A673 (cell line): ENCODE measurements at regions not wholly inside any gene's neighbourhood (a gene's known extent, or its start where the extent isn't known, plus 50 kb on each side); places are given as distances from the start of the nearest gene placed in this dataset.
"Not testable (repeated sequence)": the region's sequence is repeated elsewhere in the genome, so short reads cannot be mapped to it uniquely, and the experiment has no call there.

Source experiments
- BruUV-seq: library from RNA; stranded (reverse); fragments of 400-500 nt; replicated peaks from 2 replicates; lab custom pipeline; 2021; lab: Mats Ljungman, UMichigan
- CTCF ChIA-PET: fragments of 300-600 bp; sonication (Branson Sonifier 250); formaldehyde crosslinking; loops from one replicate; lab custom pipeline; 2022; ENCODE audit warnings: antibody characterized with exemption; lab: Charles Lee
- POLR2A ChIA-PET: fragments of 300-600 bp; sonication (Branson Sonifier 250); formaldehyde crosslinking; loops from one replicate; lab custom pipeline; 2022; ENCODE audit warnings: antibody characterized with exemption; ENCODE audit not compliant: low non-redundant PET; lab: Charles Lee
- DNase-seq: peaks from one replicate; pipeline ENCODE4 v3.0.0-alpha.2; 2015; ENCODE audit warnings: low spot score
- H3K27ac ChIP-seq: fragments of 200-600 bp; sonication (generic); 2 replicates; pipeline ENCODE4 v1.5.1; 2016; ENCODE audit warnings: mixed run types, low read depth, mild to moderate bottlenecking, mixed read lengths, antibody characterized with exemption, low read length; ENCODE audit not compliant: poor library complexity, severe bottlenecking
- H3K27me3 ChIP-seq: fragments of 200-600 bp; sonication (generic); replicated peaks from 2 replicates; pipeline ENCODE4 v1.6.1; 2017; ENCODE audit warnings: mixed run types, low read depth, mild to moderate bottlenecking, mixed read lengths, antibody characterized with exemption, low read length; ENCODE audit not compliant: insufficient read depth, poor library complexity
- H3K36me3 ChIP-seq: fragments of 200-600 bp; sonication (generic); 2 replicates; pipeline ENCODE4 v1.6.1; 2016; ENCODE audit warnings: mixed run types, mild to moderate bottlenecking, mixed read lengths, antibody characterized with exemption, low read length; ENCODE audit not compliant: insufficient read depth, poor library complexity, severe bottlenecking
- H3K4me1 ChIP-seq: fragments of 200-600 bp; sonication (generic); 2 replicates; pipeline ENCODE4 v1.6.1; 2017; ENCODE audit warnings: mixed run types, mild to moderate bottlenecking, mixed read lengths, antibody characterized with exemption, low read length; ENCODE audit not compliant: insufficient read depth, poor library complexity, severe bottlenecking
- H3K4me3 ChIP-seq: fragments of 200-600 bp; sonication (generic); 2 replicates; pipeline ENCODE4 v1.5.1; 2016; ENCODE audit warnings: low read depth, mixed run types, mild to moderate bottlenecking, mixed read lengths, low read length; ENCODE audit not compliant: poor library complexity, severe bottlenecking
- H3K9me3 ChIP-seq: fragments of 200-600 bp; sonication (generic); 2 replicates; pipeline ENCODE4 v1.6.1; 2016; ENCODE audit warnings: mixed run types, low read depth, mild to moderate bottlenecking, mixed read lengths, antibody characterized with exemption, low read length; ENCODE audit not compliant: poor library complexity, severe bottlenecking
- EZH2 ChIP-seq: fragments of 200-600 bp; sonication (generic); IDR thresholded peaks from 2 replicates; pipeline ENCODE4 v1.6.1; 2017; ENCODE audit warnings: borderline replicate concordance, low read depth, mild to moderate bottlenecking, mixed read lengths, antibody characterized with exemption, low read length; ENCODE audit not compliant: poor library complexity, severe bottlenecking
- intact Hi-C: fragments of 100-400 bp; cut with micrococcal nuclease; formaldehyde crosslinking; loops from one replicate; pipeline ENCODE4 v1.10.0; 2022; ENCODE audit not compliant: unreplicated experiment
- TF ChIP-seq, protein P1 (sequence below): fragments of 300-800, 200-600 bp; sonication (generic); conservative IDR thresholded peaks from 2 replicates; pipeline ENCODE4 v1.5.1; 2017; ENCODE audit warnings: low read depth, mild to moderate bottlenecking, antibody characterized with exemption, low read length, moderate library complexity, mixed read lengths

DNA sequence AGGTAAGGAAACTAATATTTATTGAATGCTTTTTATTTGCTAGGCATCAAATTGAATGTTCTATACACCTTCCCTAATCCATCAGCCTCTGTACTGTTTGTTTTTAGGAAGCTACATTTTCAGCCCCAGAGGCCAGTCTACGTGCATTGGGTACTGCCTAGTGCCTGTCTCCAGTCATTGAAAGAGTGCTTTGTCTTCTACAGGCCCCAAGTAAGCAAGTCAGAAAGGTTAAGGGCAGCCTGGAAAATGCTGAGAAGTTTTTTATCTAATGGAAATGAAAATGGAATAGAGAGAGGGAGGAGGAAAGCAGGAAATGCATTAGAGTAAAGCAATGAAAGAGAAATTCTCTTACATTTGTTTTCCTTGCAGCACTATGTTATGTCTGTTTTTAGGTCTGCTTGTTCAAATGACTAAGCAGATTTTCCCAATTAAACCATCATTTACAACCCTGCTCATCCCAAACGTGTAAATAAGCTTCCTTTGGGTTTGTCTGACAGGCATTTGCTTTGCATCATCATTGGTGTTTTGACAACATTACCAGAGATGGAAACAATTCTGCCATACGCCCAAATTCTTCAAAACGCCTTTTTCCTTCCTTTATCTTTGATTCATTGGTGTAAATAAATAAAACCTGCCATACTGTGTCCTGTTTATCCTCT is 116.0 kb upstream of the GOT2 start:
- no TSS peak for BruUV-seq
- Histone ChIP-seq H3K4me1 (no peaks in the 10 kb centered on the region), H3K27me3 (peaks cover 28% of the 10 kb centered on the region), H3K36me3 (no peaks in the 10 kb centered on the region), H3K27ac (no peak overlapping the region), H3K9me3 (no peaks in the 10 kb centered on the region), H3K4me3 (no peak overlapping the region)
- CTCF ChIA-PET: no interaction called here
- intact Hi-C loops: no loop called here
- TF ChIP-seq EZH2: no peak
- TF ChIP-seq, protein P1, sequence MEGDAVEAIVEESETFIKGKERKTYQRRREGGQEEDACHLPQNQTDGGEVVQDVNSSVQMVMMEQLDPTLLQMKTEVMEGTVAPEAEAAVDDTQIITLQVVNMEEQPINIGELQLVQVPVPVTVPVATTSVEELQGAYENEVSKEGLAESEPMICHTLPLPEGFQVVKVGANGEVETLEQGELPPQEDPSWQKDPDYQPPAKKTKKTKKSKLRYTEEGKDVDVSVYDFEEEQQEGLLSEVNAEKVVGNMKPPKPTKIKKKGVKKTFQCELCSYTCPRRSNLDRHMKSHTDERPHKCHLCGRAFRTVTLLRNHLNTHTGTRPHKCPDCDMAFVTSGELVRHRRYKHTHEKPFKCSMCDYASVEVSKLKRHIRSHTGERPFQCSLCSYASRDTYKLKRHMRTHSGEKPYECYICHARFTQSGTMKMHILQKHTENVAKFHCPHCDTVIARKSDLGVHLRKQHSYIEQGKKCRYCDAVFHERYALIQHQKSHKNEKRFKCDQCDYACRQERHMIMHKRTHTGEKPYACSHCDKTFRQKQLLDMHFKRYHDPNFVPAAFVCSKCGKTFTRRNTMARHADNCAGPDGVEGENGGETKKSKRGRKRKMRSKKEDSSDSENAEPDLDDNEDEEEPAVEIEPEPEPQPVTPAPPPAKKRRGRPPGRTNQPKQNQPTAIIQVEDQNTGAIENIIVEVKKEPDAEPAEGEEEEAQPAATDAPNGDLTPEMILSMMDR: no peak
- no peak for DNase-seq
- POLR2A ChIA-PET: no interaction called here

DNA sequence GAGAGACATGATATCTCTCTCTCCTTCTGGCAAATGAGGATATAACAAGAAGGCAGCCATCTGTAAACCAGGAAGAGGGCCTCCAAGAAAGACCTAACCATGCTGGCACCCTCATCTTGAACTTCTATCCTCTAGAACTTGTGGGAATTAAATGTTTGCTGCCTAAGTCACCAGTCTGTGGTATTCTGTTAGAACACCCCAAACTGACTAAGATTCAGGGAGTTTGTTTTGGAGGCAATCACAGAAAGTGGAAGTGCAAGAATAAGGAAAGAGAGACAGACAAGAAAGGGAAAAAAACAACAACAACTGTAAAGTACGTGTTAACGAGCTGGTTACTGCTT is 114.5 kb upstream of the GOT2 start:
- no peak for DNase-seq
- intact Hi-C loops: no loop called here
- POLR2A ChIA-PET: no interaction called here
- no peaks in the 10 kb centered on the region for H3K36me3 ChIP-seq
- TF ChIP-seq, protein P1: no peak
- TF ChIP-seq EZH2: no peak
- H3K4me1 ChIP-seq: no peaks in the 10 kb centered on the region
- no peak overlapping the region for H3K4me3 ChIP-seq
- no peaks in the 10 kb centered on the region for H3K9me3 ChIP-seq
- no peak overlapping the region for H3K27ac ChIP-seq
- CTCF ChIA-PET: no interaction called here
- BruUV-seq: no TSS peak
- H3K27me3 ChIP-seq: peaks cover 14% of the 10 kb centered on the region

DNA sequence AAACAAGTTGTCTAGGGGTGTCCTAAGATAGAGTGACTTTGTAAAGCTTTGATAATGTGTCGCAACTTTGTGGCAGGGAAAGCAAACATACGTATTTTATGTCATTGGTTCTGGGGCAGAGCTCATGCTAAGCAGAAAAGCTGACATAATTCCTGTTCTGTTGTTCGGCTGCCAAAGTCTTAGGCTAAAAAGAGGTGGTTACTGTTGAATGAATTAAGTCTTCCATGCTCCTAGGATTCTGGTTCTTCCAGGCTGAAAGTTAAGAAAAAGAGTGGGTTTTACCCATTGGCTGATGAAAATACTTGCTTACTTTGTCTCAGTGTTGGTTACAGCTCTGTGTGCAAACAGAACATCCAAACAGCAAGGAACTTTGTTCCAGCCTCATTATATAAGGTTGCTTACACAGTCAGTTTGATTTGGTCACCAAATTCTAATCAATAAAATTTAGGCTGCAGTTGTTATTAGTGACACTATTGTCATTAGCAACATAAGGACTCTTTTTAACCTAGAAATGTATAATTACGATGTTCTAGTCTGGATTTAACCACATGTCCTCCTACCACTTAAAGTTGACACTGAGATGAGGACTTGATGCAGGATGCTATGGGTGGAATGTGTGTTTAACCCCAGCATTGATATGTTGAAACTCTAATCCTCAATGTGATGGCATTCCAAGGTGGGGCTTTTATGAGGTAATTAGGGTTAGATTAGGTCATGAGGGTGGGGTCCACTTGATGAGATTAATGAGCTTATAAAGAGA is 114.0 kb upstream of the GOT2 start:
- ChIA-PET POLR2A (no interaction called here), CTCF (no interaction called here)
- H3K4me3 ChIP-seq: no peak overlapping the region
- BruUV-seq: no TSS peak
- no peak overlapping the region for H3K27ac ChIP-seq
- TF ChIP-seq, protein P1: no peak
- DNase-seq: no peak
- peaks cover 9% of the 10 kb centered on the region for H3K27me3 ChIP-seq
- H3K36me3 ChIP-seq: no peaks in the 10 kb centered on the region
- H3K9me3 ChIP-seq: no peaks in the 10 kb centered on the region
- no peaks in the 10 kb centered on the region for H3K4me1 ChIP-seq
- intact Hi-C loops: no loop called here

DNA sequence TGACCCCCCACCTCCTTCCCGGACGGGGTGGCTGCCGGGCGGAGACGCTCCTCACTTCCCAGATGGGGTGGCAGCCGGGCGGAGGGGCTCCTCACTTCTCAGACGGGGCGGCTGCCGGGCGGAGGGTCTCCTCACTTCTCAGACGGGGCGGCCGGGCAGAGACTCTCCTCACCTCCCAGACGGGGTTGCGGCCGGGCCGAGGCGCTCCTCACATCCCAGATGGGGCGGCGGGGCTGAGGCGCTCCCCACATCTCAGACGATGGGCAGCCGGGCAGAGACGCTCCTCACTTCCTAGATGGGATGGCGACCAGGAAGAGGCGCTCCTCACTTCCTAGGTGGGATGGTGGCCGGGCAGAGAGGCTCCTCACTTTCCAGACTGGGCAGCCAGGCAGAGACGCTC is 112.1 kb upstream of the GOT2 start:
- BruUV-seq, H3K9me3 ChIP-seq, H3K4me1 ChIP-seq, POLR2A ChIA-PET, H3K27me3 ChIP-seq, intact Hi-C loops, DNase-seq, H3K27ac ChIP-seq, H3K36me3 ChIP-seq, H3K4me3 ChIP-seq, CTCF ChIA-PET: not testable (repeated sequence)
